HG03097 (cell line): ENCODE measurements at regions not wholly inside any gene's neighbourhood (a gene's known extent, or its start where the extent isn't known, plus 50 kb on each side); places are given as distances from the start of the nearest gene placed in this dataset.
"Not testable (repeated sequence)": the region's sequence is repeated elsewhere in the genome, so short reads cannot be mapped to it uniquely, and the experiment has no call there.

Source experiments
- ATAC-seq: cut with Tn5 transposase; IDR thresholded peaks from one replicate; pipeline ENCODE4 v1.9.1; 2021; ENCODE audit not compliant: unreplicated experiment, low FRiP score

DNA sequence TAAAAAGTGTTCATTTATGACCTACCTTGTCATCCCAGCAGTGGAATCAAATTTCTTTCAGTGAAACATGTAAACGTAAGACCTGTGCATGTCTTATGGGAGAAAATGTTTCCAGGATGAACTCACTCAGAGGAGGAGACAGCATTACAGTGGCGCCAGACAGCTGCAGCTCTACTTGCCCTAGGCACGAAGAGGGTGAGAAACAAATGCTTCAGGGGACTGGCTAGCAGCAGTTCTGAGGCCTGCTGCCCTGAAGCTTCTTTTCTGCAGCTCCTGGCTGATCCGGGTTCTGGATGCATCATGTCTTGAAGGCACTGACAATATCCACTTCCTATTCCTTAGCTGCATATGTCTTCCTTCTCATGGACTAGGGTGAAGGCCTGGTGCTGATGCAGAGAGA lies 120.2 kb downstream of the QRSL1 start:
- ATAC-seq: no peak

DNA sequence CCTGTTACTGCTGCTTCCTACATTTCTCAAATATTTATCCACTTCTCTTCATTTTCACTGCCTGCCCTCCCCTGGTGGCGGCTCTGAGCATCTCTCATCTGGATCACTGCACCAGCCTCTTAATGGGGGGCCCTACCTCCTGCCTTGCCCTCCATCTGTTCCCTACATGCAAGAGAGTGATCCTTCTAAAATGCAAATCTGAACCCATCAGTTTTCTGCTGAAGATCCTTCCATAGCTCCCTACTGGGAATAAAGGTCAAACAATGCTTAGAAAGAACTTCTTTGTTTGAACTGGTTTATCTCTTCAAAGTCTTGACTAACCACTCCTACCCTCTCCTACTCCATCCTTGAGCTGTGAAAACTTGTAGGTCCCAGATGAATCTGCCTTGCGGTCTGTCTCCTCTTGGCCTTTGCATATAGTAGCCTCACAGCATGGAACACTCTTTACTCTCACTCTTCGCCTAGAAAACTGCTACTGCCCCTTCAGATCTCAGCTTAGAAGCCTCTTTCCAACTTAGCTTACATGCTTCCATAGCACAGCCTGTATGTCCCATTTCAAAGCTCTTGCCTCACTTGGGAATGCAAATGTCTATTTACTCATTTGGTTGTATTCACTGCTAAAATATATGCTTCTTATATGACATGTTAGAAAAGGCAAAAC lies 119.3 kb downstream of the QRSL1 start:
- ATAC-seq: no peak

DNA sequence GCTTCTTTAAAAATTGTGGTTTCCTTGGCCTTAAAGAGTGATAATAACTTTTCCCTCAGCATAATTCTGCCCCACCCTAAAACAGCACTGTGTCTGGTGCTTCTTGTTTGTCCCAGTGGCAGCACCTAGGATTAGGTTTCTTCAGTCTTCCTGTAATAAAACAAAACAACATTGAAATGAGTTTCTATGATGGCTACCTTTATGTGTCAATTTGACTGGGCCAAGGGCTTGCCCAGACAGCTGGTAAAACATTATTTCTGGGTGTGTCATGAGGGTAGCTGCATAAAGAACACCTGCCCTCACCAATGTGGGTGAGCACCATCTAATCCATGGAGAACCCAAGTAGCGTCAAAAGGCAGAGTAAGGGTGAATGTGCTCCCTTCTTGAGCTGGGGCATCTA lies 117.8 kb downstream of the QRSL1 start:
- ATAC-seq: no peak

DNA sequence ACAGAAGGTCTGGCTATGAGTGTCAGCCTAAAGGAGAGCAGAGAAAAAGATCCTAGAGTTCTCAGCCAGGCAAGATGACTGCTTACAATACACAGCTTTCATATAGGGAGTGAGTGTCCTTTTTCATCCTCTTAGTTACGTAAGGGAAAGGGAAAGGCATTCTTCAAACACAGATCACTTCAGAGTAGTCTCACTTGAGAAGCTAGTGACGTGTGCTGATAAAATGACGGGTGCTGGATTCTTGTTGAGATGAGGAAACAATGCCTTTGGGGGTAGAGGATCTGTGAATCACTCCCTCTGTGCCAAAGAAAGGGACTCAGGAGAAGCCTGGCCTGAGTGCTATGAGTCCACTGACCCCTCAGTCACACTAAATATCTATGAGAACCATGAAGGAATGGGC lies 117.3 kb downstream of the QRSL1 start:
- no peak for ATAC-seq

DNA sequence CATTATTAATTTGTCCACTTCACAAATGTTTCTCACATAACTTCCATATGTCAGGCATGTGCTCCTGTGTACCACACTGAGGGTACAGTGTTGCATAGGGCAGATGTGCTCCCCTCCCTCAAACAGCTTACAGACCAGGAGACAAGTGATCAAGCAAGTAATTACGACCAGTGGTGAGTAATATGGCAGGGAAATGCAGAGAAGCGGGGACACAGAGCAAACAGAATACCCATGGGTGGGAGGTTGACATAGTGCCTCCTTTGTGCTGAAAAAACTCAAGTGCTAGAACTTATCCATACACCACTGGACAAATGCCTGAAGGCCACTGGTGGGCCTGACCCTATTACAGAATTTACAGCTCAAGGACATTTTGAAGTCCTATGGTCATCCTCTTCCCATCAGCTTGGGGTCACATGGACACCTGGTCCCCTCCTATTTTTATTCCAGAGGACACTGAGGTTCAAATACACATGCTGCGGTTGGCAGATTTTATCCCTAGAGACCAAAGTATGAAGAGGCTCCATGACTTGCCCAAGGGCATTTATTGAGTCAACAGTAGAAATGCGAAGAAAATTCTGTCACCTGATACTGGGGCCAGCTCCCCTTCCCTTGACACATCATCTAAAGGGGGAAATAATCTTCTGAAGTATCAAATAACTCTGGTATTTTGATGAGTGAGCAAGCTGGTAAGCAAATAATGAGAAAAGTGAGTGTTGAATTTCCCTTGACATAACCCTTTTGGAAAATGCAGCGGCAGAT lies 116.6 kb downstream of the QRSL1 start:
- no peak for ATAC-seq

DNA sequence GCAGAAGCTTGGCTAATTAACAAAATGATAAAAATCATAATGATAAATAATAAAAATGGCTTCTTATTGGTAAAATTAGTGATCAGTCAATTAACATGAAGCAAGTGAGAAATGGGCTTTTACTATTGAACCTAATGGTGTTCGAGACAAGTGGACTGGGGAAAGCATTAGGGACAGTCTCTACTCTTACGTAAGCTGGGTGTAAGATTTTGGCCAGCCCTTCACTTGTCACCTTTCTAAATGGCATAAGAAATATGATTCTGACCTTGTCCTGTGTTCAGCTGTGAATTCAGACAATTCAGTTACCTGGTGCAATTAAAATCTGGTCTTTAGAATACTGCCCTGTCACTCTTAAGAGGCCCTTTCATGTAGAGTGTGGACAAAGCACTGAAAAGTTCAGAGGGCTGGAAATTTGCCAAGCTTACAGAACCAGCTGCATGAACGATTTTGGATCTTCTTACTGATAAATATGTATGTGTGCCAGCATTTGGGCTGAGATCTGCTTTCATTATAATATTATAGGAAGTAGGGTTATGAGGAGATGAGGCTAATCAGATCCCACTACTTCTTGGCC lies 115.9 kb downstream of the QRSL1 start:
- no peak for ATAC-seq

DNA sequence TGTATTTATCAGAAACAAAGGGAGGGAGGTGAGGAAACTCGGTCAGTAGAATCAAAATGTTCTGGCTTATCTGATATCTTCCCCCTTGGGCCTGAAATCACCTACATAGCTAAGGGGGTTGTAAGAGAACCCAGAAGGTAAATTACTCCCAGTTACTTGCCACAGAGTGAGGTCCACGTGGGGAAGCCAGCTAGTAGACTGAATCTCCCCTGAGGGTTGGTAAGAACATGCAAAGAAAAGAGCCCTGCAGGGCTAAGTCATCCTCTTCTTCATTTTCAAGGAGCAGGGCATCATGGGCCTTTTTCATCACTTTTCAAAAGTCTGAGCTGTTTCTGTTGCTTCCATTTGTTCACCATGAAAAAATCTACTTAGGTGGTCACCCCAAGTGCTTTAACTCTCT lies 115.4 kb downstream of the QRSL1 start:
- no peak for ATAC-seq

DNA sequence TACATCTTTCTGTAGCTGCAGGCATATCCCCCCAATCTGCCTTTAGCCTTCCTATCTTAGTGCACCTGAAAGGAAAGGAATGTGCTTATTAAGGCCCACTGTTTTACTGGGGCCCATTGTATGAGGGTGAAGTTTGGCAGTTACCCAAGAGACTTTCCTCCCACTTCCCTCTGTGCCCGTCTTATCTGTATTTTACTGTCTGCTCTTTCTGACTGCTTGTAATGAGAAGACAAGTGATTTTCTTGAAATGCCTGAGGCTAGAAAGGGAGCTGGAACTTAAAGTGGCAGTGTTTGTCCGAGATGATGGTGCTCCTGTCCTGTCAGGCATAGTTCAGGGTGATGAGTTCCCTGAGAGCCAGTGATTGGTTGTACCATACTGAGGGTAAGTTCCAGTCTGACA lies 114.7 kb downstream of the QRSL1 start:
- ATAC-seq: not testable (repeated sequence)

DNA sequence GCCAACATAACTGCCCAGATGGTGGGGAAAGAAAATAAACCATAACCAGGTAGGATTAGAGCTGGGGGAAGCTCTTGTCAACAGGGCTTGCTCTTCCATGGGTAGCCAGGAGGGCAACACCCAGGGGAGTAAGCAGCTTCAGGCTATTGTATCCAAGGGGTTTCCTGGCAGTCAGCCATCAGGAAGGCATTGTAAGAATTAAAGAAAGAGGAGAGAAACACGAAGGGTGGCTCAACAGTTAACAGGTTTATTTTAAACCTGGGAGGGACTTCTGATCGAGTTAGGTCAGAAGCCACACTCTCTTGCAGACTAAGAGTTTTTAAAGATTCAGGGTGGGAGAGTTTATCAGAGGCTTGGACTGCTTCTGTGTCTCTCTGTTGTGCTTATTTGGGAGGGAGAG lies 114.2 kb downstream of the QRSL1 start:
- no peak for ATAC-seq

DNA sequence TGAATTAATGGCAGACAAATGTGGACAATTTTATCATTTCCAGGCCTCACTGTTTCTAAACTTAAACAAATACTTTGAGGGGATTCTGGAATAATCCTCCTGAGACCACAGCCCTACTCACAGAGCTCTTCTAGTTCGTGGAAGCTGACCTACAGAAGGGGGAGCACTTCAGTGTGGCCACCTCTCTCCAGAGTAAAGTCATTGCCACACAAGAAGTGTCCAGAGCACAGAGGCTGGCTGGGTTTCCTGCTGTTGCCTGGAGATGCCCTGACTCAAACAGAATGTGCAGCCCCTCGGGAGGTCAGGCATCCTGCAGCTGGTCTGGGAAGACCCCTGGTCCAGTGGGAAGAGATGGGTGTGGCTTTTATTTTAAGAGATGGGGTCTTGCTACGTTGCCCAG lies 110.9 kb downstream of the QRSL1 start:
- no peak for ATAC-seq

DNA sequence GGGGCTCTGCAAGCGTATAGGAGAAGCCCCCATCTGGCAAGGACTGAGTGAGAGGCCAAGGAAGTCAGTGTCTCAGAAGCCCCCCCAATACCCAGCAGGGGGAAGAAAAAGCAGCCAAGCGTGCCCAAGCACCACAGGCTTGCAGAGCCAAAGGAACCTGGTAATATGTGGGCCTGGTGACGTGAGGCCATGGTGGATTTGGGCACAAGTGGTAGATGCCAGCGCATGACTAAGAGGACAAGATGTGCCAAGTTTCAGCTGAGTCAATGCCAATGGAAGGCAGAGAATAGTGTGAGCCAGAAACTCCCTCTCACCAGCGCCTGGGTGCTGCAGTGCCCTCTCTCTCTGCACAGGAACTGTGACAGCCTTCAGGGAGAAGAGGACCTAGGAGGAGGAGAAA lies 110.0 kb downstream of the QRSL1 start:
- no peak for ATAC-seq

DNA sequence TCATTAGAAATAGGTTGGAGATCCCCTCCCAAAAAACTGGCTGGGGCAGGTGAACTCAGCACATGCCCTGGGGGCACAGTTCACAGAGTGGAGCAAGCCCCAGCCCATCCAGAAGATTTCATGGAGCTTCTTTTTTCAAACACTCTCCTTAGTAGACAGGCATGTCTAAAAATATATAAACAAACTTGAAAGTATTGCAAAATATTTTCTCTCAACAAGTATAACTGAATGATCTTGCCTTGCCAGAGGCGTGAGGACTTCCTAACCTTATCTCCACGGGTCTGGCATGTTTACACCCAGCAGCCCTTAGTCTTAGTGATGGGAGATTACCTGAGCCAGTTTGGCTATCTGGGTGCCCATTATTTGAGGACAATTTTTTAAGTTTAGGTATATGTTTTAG lies 107.1 kb downstream of the QRSL1 start:
- no peak for ATAC-seq

DNA sequence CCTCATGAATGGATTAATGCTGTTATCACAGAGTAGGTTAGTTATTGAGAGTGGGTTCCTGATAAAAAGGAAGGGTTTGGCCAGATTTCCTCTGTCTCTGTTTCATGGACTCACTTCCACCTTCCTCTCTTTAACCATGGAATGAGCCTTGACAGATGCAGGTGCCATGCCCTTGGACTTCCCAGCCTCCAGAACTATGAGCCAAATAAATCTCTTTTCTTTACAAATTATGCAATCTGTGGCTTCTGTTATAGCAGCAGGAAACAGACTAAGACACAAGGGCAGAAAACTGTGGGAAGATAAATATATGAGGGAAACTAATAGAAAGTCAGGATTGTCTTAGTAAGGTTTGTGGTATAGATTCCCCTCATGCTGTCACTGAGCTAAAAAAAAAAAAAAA lies 106.5 kb downstream of the QRSL1 start:
- ATAC-seq: no peak

DNA sequence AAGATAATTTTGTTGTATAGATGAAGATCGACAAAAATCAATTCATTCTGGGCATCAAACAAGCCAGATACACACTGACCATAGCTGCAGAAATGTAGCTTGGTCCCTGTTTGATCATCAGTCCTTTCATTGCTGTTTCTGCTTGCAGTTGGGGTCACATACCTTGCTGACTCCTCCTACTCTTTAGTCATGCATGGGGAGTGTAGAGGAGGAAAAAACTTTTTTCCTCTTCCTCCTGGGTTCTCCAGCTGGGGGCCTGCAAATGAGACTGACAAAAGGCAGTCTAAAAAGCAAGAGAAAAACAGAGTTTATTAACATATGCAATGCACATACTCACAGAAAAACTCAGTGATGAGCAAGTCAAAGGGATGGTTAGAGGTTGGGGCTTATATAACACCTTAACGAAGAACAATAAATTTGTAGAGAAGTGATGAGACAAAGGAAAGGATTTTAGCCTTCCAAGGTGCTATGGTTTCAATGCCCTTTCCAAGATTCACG lies 105.8 kb downstream of the QRSL1 start:
- ATAC-seq: no peak

DNA sequence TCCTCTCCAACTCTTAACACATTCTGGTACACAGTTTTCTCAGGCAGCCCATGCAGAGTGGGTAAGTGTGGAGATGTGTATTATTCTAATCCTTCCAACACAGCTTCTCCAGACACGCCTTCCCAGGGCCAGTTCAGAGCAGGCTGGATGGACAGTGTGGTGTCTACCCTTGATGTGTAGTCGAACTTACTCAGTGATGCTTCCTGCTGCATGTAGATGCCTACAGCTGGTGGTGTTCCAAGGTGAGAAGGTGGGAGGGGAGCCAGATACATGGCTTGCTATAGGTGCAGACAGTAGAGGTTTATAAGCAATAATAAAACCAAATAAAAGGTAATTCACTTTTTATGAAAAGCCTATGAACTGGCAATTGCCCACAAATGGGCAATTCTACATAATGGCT lies 104.0 kb downstream of the QRSL1 start:
- no peak for ATAC-seq

DNA sequence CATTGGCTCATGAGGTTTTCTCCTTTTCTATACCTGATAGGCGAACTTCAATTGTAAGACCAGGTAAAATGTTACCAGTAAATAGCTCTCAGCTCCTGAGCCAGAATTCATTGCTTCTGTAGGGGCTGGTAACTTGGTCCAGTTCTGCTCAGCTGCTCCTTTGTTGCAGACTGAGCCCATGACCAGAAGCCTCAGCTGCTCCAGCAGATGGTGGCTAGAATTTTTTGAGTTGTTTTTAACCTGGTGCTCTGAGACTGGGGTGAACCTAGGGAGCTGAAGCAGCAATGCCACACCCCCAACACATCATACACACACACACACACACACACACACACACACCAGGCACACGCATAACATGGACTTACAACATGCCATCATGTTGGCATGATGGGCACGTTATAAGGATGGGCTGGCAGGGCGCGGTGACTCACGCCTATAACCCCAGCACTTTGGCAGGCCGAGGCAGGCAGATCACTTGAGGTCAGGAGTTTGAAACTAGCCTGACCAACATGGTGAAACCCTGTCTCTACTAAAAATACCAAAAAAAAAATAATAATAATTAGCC lies 103.1 kb downstream of the QRSL1 start:
- no peak for ATAC-seq

DNA sequence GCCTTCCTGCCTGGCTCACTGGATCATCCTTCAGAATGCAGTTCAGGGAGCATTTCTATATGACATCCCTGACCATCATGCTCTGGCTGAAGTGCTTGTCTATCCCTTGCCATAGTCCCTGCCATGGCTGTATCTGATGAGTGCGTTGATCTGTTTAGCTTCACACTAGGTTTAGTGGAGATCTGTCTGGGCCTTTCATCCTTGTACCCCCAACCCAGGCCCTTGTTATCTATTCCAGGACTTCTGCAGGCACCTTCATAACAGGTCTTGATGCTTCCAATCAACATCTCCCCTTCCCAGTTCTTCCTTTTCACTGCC lies 102.4 kb downstream of the QRSL1 start:
- no peak for ATAC-seq

DNA sequence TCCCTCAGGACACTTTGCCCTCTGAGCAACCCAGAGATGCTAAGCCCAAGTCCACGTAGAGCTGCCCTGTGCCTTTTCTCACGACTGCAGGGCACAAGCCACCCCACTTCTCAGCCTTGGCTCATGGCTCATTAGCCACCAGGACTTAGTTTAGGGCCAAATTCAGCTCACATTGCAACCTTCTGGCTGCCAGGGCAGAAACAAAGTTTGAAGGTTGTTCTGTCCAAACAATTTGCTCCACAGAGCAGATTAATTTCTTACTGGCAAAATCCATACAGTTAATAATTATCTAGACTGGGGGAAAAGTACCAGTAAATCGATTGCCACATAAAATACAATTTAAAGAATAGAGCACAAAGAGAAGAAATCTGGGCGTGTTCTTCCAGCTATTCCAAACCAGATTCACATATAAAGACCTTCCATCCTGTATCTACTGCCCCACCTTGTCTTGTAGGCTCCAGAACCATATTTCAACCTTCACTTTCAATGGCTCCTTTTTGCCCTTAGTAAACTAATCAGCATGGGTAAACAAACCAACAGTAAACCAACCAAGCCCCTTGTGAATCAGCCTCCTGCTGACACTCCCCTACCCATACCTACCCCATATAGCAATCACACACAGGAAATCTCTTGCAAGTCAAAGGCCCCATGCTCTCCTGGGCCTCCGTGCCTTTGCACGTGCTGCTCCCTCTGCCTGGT lies 101.9 kb downstream of the QRSL1 start:
- ATAC-seq: no peak

DNA sequence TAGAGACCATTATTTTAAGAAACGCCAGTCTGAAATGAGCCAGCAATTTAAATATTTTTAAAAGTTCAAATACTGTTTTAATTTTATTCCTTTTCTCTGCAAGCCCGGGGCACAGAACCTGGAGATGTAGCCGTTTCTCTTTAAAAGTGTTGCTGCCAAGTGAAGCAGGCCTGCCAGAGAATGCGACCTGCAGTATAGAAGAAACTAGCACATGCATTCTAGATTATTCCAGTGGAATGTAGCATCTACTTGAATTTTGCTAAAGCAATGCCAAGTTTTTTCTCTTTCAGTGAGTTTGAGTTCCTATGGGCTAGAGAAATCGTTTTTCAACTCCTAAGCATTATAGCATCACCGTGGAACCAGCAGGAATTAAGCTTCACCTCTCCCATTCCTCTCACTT lies 101.3 kb downstream of the QRSL1 start:
- ATAC-seq: no peak

DNA sequence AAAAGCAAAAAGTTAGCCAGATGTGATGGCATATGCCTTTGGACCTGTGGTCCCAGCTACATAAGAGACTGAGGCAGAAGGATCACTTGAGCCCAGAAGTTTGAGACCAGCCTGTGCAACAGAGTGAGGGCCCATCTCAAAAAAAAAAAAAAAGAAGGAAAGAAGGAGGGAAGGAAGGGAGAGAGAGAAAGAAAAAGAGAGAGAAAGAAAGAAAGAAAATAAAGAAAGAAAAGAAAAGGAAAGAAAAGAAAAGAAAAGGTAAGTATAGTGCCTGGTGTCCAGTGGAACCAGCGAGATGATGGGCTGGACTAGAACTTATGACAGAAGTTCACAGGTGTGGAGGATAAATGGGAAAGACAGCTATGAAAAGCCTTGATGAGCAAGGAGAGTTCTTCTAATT lies 100.9 kb downstream of the QRSL1 start:
- no peak for ATAC-seq

DNA sequence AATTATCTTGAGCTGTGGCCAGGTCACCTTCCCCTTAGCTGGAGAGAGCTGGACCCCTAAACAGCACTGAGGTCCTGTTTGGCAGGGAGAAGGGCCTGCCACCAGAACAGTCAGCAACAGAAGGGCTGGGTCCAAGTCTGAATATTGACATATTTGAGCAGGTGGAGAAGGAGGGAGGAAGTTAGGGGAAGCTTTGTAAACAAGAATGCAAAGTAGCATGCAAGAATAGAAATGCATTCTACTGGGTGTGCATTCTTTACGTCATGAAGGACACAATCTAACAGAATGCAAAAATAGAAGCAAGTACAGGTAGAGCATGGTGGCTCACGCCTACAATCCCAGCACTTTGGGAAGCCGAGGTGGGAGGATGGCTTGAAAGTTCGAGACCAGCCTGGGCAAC lies 100.5 kb downstream of the QRSL1 start:
- no peak for ATAC-seq
